HEK293T (cell line): ENCODE measurements at regions not wholly inside any gene's neighbourhood (a gene's known extent, or its start where the extent isn't known, plus 50 kb on each side); places are given as distances from the start of the nearest gene placed in this dataset.

ENCODE experiments used
- ARNT ChIP-seq: fragments of 450-650 bp; IDR thresholded peaks from 2 replicates; pipeline ENCODE4 v1.6.1; 2017; ENCODE audit warnings: mild to moderate bottlenecking
- BHLHE40 ChIP-seq: fragments of 450-650 bp; IDR thresholded peaks from 2 replicates; pipeline ENCODE4 v1.6.1; 2016; ENCODE audit warnings: mild to moderate bottlenecking, moderate library complexity, borderline replicate concordance
- CTBP1 ChIP-seq: fragments of 450-650 bp; IDR thresholded peaks from 2 replicates; pipeline ENCODE4 v1.6.1; 2016; ENCODE audit warnings: borderline replicate concordance
- ELF4 ChIP-seq: fragments of 450-650 bp; IDR thresholded peaks from 2 replicates; pipeline ENCODE4 v1.6.1; 2017; ENCODE audit warnings: antibody characterized with exemption
- FOXA1 ChIP-seq: fragments of 450-650 bp; IDR thresholded peaks from 2 replicates; pipeline ENCODE4 v1.6.1; 2016; ENCODE audit warnings: mild to moderate bottlenecking
- FOXM1 ChIP-seq: fragments of 450-650 bp; IDR thresholded peaks from 2 replicates; pipeline ENCODE4 v1.6.1; 2017; ENCODE audit warnings: mild to moderate bottlenecking, borderline replicate concordance
- LEF1 ChIP-seq: fragments of 450-650 bp; IDR thresholded peaks from 2 replicates; pipeline ENCODE4 v1.6.1; 2017; ENCODE audit warnings: mild to moderate bottlenecking, borderline replicate concordance
- NFRKB ChIP-seq: fragments of 450-650 bp; IDR thresholded peaks from 2 replicates; pipeline ENCODE4 v1.6.1; 2016; ENCODE audit warnings: mild to moderate bottlenecking, moderate library complexity
- PKNOX1 ChIP-seq: fragments of 450-650 bp; IDR thresholded peaks from 2 replicates; pipeline ENCODE4 v1.6.1; 2016
- SP1 ChIP-seq: fragments of 450-650 bp; IDR thresholded peaks from 2 replicates; pipeline ENCODE4 v1.6.1; 2017
- SUZ12 ChIP-seq: fragments of 450-650 bp; IDR thresholded peaks from 2 replicates; pipeline ENCODE4 v1.6.1; 2016; ENCODE audit warnings: mild to moderate bottlenecking
- TARDBP ChIP-seq: fragments of 450-650 bp; IDR thresholded peaks from 2 replicates; pipeline ENCODE4 v1.6.1; 2016

GRCh38 chr12:127284870-127285431, 982.0 kb upstream of the TMEM132C start:
- TF ChIP-seq TARDBP, result no peak
- TF ChIP-seq SUZ12, result no peak
- no peak for TF ChIP-seq BHLHE40
- no peak for TF ChIP-seq FOXA1
- TF ChIP-seq ARNT, result no peak
- TF ChIP-seq NFRKB, result no peak
- TF ChIP-seq SP1, result no peak
- TF ChIP-seq FOXM1, result no peak
- TF ChIP-seq PKNOX1, result no peak
- no peak for TF ChIP-seq CTBP1
- TF ChIP-seq LEF1, result no peak
- no peak for TF ChIP-seq ELF4
